Activated CD8-positive, alpha-beta T cell treated with anti-CD3 and anti-CD28 coated beads, Interleukin-2, amount 10 ng/mL, durations not matched to agents 7 days and 5 days (primary cell): ENCODE measurements at regions not wholly inside any gene's neighbourhood (a gene's known extent, or its start where the extent isn't known, plus 50 kb on each side); places are given as distances from the start of the nearest gene placed in this dataset.

Source experiments
- ATAC-seq: fragments of 150-1000 bp; cut with Tn5 transposase; one replicate; pipeline ENCODE4 v1.10.0; 2021; ENCODE audit warnings: moderate library complexity
- CTCF ChIA-PET: fragments of 350-600 bp; sonication (Branson Sonifier 250); formaldehyde crosslinking; loops from one replicate; lab custom pipeline; 2021; ENCODE audit warnings: antibody characterized with exemption; lab: Charles Lee
- POLR2A ChIA-PET: fragments of 350-600 bp; sonication (Branson Sonifier 250); formaldehyde crosslinking; loops from one replicate; lab custom pipeline; 2021; ENCODE audit warnings: antibody characterized with exemption; lab: Charles Lee
- DNase-seq: peaks from one replicate; pipeline ENCODE4 v3.0.0-alpha.2; 2020
- H3K27ac Mint-ChIP-seq: one replicate; pipeline ENCODE4 v1.8.0; 2021; ENCODE audit warnings: mild to moderate bottlenecking, mixed read lengths
- H3K27me3 Mint-ChIP-seq: one replicate; pipeline ENCODE4 v1.8.0; 2021; ENCODE audit warnings: low read depth, mixed read lengths
- H3K36me3 Mint-ChIP-seq: one replicate; pipeline ENCODE4 v1.8.0; 2021; ENCODE audit warnings: low read depth, mixed read lengths
- H3K4me1 Mint-ChIP-seq: one replicate; pipeline ENCODE4 v1.8.0; 2021; ENCODE audit warnings: low read depth, mixed read lengths
- H3K4me3 Mint-ChIP-seq: one replicate; pipeline ENCODE4 v1.8.0; 2021; ENCODE audit warnings: mild to moderate bottlenecking, mixed read lengths
- H3K9me3 Mint-ChIP-seq: one replicate; pipeline ENCODE4 v1.8.0; 2022; ENCODE audit warnings: mixed read lengths; ENCODE audit not compliant: insufficient read depth

DNA sequence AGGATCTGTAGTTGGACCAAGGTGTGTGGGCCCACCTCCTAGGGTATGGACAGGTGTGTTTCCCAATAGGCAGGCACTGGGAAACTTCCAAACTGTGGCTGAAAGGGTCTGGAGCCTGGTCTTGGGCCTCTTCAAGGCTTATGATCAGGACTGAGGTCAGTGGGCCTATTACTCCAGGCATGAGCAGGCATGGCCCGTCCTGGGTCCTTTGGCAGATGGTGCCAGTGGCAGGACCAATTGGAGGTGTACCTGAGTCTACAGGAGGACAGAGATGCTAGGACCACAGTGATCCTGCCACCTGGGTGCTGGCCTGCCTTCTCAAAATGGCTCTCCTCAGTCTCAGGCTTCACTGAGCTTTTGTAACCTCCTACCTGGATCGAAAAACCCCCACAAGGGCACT, 95.4 kb downstream of the RAB18 start:
- POLR2A ChIA-PET, result no interaction called here
- no peak for ATAC-seq
- no peak for DNase-seq
- Mint-ChIP-seq H3K27ac (no peak overlapping the region), H3K9me3 (no peaks in the 10 kb centered on the region), H3K36me3 (no peaks in the 10 kb centered on the region), H3K4me1 (no peaks in the 10 kb centered on the region), H3K27me3 (peaks cover 6% of the 10 kb centered on the region), H3K4me3 (no peak overlapping the region)
- CTCF ChIA-PET, result no interaction called here

DNA sequence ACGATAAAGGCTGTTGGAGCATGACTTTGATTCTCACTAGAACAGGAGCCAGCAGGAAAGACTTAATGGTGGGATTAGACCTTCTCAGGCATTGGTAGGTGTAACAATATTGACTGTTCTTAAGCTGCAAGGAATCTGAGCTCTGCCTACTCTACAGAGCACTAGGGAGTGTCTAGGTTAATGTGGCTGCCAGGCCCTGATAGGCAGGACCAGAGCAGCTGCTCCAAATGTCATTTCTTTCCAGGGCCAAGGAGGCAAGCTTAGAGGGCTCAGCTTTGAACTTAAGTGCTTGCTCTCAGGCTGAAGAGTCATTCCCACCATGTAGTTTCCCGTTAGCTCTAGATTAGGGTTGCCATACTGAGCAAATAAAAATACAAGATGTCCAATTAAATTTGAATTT, 96.8 kb downstream of the RAB18 start:
- no peaks in the 10 kb centered on the region for H3K9me3 Mint-ChIP-seq
- ChIA-PET CTCF (interaction anchor here (1.0 kb wide), 1 partner anchor 54 kb away, joined by 3 read pairs; no protein-coding TSS in a partner anchor), POLR2A (no interaction called here)
- peaks cover 5% of the 10 kb centered on the region for H3K27me3 Mint-ChIP-seq
- DNase-seq (no peak), ATAC-seq (no peak)
- H3K4me3 Mint-ChIP-seq, result no peak overlapping the region
- no peak overlapping the region for H3K27ac Mint-ChIP-seq
- no peaks in the 10 kb centered on the region for H3K36me3 Mint-ChIP-seq
- no peaks in the 10 kb centered on the region for H3K4me1 Mint-ChIP-seq

DNA sequence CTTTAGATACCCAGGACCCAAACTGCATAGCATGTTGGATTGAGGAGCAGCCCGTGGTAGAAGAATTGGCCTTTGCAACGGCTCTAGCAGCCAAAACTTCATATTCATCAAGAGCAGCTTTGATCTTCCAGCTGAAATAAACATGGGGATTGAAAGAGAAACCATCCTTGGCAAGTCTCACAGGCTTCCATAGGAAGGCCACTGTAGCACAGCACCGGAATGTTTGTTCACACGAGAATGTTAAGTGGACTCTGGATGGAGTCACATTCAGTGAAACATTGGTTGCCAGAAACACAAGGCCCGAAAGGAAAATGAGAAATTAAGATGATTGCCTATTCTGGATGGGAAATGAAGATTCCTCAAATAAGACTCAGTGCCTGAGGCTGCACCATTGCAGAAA, 97.4 kb downstream of the RAB18 start:
- H3K36me3 Mint-ChIP-seq, result no peaks in the 10 kb centered on the region
- CTCF ChIA-PET, result no interaction called here

DNA sequence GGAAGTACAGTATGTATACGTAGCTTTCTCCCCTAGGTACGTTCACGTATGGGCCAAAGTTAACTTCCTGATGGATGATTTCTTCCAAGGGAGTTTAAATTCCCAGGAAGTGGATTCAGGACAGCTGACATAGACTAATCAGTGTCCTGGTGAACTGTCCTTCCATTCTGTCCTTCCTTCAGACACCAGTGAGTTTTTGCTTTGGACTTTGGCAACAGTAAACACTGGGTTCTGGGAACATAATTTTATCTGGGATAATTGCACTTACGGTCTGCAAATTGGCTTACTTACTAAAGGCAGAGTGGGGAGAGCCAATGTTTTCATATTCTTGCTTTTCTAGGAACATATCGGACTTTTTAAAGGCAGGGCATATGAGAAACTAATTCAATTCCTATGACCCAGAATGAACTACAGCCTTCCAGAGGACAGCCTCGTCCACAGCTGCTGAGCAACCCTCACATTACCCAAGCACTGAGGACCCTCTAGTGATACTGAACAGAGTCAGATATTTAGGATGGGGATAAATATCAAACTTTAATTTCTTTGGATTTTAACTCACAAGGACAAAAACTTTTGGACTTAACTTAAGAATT, 97.9 kb downstream of the RAB18 start:
- ChIA-PET CTCF (no interaction called here), POLR2A (no interaction called here)
- Mint-ChIP-seq H3K27ac (no peak overlapping the region), H3K4me1 (no peaks in the 10 kb centered on the region), H3K4me3 (no peak overlapping the region), H3K36me3 (no peaks in the 10 kb centered on the region), H3K27me3 (peaks cover 2% of the 10 kb centered on the region), H3K9me3 (no peaks in the 10 kb centered on the region)
- DNase-seq (no peak), ATAC-seq (no peak)

More for the DNA sequence above, 97.4 kb downstream of the RAB18 start:
- Mint-ChIP-seq H3K4me3 (no peak overlapping the region), H3K27me3 (peaks cover 2% of the 10 kb centered on the region), H3K9me3 (no peaks in the 10 kb centered on the region), H3K27ac (no peak overlapping the region), H3K4me1 (no peaks in the 10 kb centered on the region)
- DNase-seq (no peak), ATAC-seq (no peak)
- POLR2A ChIA-PET, result no interaction called here

DNA sequence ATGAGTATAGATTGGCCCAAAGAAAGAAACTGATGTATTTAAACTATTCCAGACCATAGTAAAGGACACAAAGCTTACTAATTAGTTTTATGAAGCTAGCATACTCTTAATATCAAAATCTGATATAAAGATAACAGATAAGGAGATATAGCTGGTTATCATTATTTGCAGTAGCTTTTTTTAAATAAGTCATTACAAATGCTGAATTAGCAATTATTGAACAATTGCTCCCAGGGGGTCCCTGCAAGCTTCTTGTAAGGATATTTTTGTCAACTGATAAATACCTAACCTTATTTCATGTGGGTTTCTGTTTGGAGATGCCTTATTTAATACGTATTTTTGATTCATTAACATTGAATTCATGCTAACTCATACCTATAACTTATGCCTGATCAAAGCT, 99.0 kb downstream of the RAB18 start:
- Mint-ChIP-seq H3K27ac (no peak overlapping the region), H3K4me3 (no peak overlapping the region), H3K9me3 (no peaks in the 10 kb centered on the region), H3K36me3 (no peaks in the 10 kb centered on the region), H3K27me3 (peaks cover 2% of the 10 kb centered on the region), H3K4me1 (no peaks in the 10 kb centered on the region)
- CTCF ChIA-PET, result no interaction called here
- DNase-seq, result no peak
- POLR2A ChIA-PET, result no interaction called here
- ATAC-seq, result no peak

DNA sequence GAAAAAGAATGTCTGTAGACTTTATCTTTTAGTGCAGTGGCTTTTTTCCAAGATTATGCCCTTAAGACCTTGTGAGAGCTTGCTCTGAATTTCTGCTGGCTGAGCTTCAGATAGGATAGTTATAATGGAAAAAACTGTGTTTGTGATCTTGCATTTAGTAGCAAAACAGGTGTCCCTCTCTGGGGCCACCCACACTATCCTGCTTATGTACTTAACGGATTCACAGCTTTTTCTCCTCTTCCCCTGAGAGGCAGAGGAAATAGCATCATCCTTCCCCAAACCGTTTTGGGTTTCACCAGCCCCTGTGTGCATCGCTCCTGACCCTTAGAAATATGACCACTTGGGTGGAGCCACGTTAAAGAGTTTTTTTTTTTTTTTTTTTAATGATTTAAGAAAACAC, 101.2 kb downstream of the RAB18 start:
- DNase-seq, result no peak
- ChIA-PET CTCF (no interaction called here), POLR2A (no interaction called here)
- Mint-ChIP-seq H3K4me1 (no peaks in the 10 kb centered on the region), H3K9me3 (no peaks in the 10 kb centered on the region), H3K36me3 (no peaks in the 10 kb centered on the region), H3K27me3 (peaks cover 2% of the 10 kb centered on the region), H3K27ac (no peak overlapping the region), H3K4me3 (no peak overlapping the region)
- ATAC-seq, result no peak

DNA sequence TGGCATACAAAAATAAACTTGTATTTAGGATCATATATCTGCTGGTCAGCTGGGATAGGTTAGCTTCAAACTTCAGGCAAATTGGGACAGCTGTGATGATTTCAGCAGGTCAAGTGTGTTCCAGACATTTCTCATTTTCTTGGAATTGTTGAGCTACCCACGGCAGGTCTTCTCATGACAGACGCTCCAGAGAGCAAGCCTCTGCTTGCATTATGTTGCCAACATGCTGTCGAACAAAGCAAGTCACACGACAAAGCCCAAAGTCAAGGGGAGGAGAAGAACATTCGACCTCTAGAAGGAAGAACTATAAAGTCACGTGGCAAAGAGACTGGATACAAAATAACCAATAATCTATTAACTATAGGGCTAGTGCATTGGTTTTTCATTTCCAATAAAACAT, 103.5 kb downstream of the RAB18 start:
- ChIA-PET CTCF (no interaction called here), POLR2A (no interaction called here)
- H3K4me1 Mint-ChIP-seq, result no peaks in the 10 kb centered on the region

DNA sequence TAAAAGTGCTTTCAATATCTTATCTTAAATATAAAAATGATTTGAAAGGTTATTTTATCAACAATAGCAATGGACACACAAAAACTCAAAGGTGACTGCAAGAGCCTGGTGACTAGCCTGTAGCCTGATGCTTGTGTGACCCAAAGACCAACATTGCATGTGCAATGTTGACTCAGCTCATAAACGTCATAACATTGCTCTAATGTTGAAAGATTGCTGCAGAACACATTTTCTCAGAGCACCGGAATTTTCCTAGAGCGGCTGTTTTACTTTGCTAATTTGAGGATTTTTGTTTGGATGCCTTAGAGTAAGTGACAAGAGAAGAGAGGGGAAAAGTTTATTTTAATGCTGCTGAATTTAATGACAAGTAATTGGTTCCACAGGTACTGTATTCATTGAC, 107.1 kb downstream of the RAB18 start:
- POLR2A ChIA-PET, result no interaction called here
- CTCF ChIA-PET, result no interaction called here
- DNase-seq, result no peak
- Mint-ChIP-seq H3K36me3 (no peaks in the 10 kb centered on the region), H3K4me1 (peaks cover 5% of the 10 kb centered on the region), H3K27ac (no peak overlapping the region), H3K4me3 (no peak overlapping the region), H3K27me3 (no peaks in the 10 kb centered on the region), H3K9me3 (no peaks in the 10 kb centered on the region)
- no peak for ATAC-seq

More for the DNA sequence above, 103.5 kb downstream of the RAB18 start:
- ATAC-seq (no peak), DNase-seq (no peak)
- peaks cover 2% of the 10 kb centered on the region for H3K27me3 Mint-ChIP-seq
- H3K9me3 Mint-ChIP-seq, result no peaks in the 10 kb centered on the region
- no peaks in the 10 kb centered on the region for H3K36me3 Mint-ChIP-seq
- no peak overlapping the region for H3K27ac Mint-ChIP-seq
- H3K4me3 Mint-ChIP-seq, result no peak overlapping the region

DNA sequence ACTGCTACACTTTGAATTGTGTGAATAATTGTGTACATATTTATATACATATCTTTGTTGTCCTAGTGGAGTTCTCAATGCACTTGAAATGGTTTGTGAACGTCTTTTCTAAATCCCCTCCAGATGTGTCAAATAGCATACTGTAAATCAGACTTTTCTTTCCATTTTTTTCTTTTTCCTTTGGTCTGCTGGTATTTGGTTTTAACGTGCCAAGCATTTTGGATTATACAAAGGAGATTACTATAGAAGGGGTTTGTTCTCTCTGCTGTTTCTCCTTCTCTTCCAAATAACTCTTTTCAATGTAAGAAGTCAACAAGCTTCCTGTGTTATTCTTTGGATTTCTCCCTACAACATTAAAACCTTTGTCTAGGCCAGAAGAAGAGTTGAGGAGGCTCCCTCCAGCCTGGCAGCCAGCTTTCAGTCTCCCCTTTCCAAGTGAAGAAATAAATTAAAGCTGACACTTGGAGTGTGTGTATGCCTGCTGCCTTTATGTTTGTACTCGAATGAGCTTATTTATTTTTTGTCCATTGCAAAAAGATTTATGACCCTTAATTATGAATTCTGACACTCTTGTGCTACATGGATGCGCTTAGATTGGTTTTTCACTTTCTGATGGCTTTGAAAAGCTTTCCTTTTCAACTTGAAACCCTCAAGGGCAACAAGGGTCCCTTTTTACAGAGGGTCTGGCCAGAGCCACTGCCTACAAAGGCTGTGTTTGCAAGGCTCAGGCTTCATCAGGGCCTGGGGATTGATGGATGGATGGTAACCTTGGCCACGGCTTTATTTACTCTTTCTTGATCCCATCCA, 107.8 kb downstream of the RAB18 start:
- Mint-ChIP-seq H3K36me3 (no peaks in the 10 kb centered on the region), H3K4me1 (peaks cover 5% of the 10 kb centered on the region), H3K9me3 (no peaks in the 10 kb centered on the region), H3K27ac (no peak overlapping the region), H3K4me3 (no peak overlapping the region), H3K27me3 (no peaks in the 10 kb centered on the region)
- no peak for DNase-seq
- ChIA-PET CTCF (no interaction called here), POLR2A (interaction anchor here (0.6 kb wide), 1 partner anchor 481 kb away, joined by 3 read pairs; no protein-coding TSS in a partner anchor)
- no peak for ATAC-seq

DNA sequence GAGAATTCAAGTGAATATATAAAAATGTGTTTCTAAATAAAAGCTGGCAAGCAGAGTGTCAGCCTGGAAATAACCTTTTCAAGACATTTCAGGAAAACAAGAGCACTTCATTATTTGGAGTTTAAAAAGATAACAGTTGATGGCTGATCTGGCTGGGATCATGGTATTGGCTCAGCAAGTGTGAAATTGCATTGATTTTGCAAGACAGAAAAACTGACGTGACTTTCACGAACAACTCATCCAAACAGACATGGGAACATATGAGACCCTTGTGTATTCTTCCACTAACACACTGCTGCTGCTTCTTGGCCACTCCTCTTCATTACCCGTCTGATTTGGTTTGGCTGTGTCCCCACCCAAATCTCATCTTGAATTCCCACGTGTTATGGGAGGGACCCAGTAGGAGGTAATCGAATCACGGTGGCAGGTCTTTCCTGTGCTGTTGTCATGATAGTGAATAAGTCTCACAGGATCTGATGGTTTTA, 108.5 kb downstream of the RAB18 start:
- POLR2A ChIA-PET, result interaction anchor here (0.6 kb wide), 1 partner anchor 480 kb away, joined by 3 read pairs; no protein-coding TSS in a partner anchor
- no peak for ATAC-seq
- Mint-ChIP-seq H3K36me3 (no peaks in the 10 kb centered on the region), H3K27ac (no peak overlapping the region), H3K4me3 (no peak overlapping the region), H3K9me3 (no peaks in the 10 kb centered on the region), H3K4me1 (peaks cover 5% of the 10 kb centered on the region), H3K27me3 (no peaks in the 10 kb centered on the region)
- DNase-seq, result no peak
- CTCF ChIA-PET, result no interaction called here

DNA sequence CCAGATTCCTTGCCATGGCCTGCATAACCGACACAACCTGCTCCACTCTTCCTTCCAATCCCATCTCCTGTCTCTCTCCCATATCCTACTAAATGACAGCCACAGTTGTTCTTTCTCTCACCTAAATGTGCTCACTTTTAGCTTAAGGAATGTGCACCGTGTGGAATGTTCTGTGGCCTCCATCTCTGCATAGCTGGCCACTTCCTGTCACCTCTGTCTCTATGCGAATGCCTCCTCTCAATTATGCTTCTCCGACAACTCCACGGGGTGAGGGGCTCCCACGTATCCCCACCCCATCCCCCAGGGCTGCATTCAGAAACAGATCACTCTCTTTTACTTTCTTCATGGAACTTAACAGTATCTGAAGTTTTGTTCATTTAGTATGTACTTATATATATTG, 110.7 kb downstream of the RAB18 start:
- ChIA-PET CTCF (no interaction called here), POLR2A (no interaction called here)
- H3K27ac Mint-ChIP-seq, result no peak overlapping the region
- no peak for DNase-seq
- peaks cover 5% of the 10 kb centered on the region for H3K4me1 Mint-ChIP-seq
- no peaks in the 10 kb centered on the region for H3K27me3 Mint-ChIP-seq
- no peaks in the 10 kb centered on the region for H3K9me3 Mint-ChIP-seq
- no peak overlapping the region for H3K4me3 Mint-ChIP-seq
- ATAC-seq, result no peak
- no peaks in the 10 kb centered on the region for H3K36me3 Mint-ChIP-seq

DNA sequence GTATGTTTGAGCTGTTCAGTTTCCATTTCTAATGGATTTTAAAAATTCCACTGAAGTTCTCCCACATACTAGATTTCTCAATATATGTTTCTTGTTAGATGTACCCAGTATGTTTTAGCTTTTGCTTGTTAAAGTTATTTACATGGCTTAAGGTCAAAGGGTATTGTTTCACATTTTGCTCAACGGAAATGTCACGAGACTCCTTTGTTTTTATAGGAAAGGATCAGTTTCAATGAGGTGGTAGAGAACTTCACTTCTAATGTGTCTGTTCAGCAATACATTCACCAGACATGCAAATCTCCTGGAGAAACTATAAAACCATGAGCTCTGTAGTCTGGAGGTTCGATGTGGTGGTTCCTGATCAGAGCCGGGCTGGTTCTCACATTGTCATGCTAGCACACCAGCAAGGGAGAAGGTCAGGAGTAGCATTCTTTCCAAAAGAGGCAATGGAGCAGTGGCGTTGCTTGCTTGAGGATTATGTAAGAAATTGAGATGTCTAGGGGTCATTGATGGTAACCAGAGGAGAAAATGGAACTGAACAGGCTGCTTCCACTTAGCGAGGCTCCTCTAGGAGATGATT, 114.0 kb downstream of the RAB18 start:
- ATAC-seq (no peak), DNase-seq (no peak)
- Mint-ChIP-seq H3K4me1 (peaks cover 5% of the 10 kb centered on the region), H3K4me3 (no peak overlapping the region), H3K9me3 (no peaks in the 10 kb centered on the region), H3K27ac (no peak overlapping the region), H3K27me3 (no peaks in the 10 kb centered on the region), H3K36me3 (no peaks in the 10 kb centered on the region)
- ChIA-PET CTCF (interaction anchor here (0.7 kb wide), 1 partner anchor 736 kb away, joined by 3 read pairs; no protein-coding TSS in a partner anchor), POLR2A (no interaction called here)
